Activated naive CD8-positive, alpha-beta T cell (primary cell): ENCODE measurements at regions not wholly inside any gene's neighbourhood (a gene's known extent, or its start where the extent isn't known, plus 50 kb on each side); places are given as distances from the start of the nearest gene placed in this dataset.
"Not testable (repeated sequence)": the region's sequence is repeated elsewhere in the genome, so short reads cannot be mapped to it uniquely, and the experiment has no call there.

Experiments used
- H3K27ac Mint-ChIP-seq: one replicate; pipeline ENCODE4 v1.8.0; 2021; ENCODE audit warnings: mixed read lengths
- H3K27me3 Mint-ChIP-seq: one replicate; pipeline ENCODE4 v1.8.0; 2021; ENCODE audit warnings: mixed read lengths
- H3K36me3 Mint-ChIP-seq: one replicate; pipeline ENCODE4 v1.8.0; 2021; ENCODE audit warnings: mixed read lengths
- H3K4me1 Mint-ChIP-seq: one replicate; pipeline ENCODE4 v1.8.0; 2021; ENCODE audit warnings: low read depth, mixed read lengths
- H3K4me3 Mint-ChIP-seq: one replicate; pipeline ENCODE4 v1.8.0; 2021; ENCODE audit warnings: mild to moderate bottlenecking, mixed read lengths
- H3K9me3 Mint-ChIP-seq: one replicate; pipeline ENCODE4 v1.8.0; 2021; ENCODE audit warnings: low read depth, mixed read lengths

DNA sequence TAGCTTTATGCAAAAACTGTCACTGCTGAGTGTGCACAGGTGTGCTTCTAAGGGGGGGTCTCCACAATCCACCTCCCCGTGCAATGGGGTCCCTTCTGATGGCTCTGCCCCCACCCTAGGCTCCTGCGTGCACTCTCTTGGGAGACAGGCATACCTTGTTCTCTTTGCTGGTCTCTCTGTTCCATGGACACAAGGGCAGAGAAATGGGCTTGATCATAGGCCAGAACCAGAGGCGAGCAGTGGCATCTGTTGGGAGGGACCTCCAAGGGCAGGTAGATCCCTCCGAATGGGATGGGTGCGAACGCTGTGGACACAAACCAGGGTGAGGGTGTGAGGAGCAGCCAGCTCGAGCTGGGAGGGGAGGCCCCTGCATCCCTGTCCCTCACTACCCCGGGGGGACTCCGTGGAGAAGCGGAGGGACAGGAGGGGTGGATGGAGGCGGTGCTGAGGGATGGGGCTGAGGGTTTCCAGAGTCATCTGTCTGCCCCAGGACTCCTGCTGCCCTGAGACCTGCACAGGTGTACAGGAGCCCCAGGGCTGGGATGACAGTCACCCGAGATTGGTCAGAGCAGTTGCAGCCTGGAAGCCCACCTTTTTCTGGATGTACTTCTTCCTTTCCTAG, 175.0 kb downstream of the KLF13 start:
- H3K27me3 Mint-ChIP-seq, result no peaks in the 10 kb centered on the region
- H3K4me3 Mint-ChIP-seq, result no peak overlapping the region

DNA sequence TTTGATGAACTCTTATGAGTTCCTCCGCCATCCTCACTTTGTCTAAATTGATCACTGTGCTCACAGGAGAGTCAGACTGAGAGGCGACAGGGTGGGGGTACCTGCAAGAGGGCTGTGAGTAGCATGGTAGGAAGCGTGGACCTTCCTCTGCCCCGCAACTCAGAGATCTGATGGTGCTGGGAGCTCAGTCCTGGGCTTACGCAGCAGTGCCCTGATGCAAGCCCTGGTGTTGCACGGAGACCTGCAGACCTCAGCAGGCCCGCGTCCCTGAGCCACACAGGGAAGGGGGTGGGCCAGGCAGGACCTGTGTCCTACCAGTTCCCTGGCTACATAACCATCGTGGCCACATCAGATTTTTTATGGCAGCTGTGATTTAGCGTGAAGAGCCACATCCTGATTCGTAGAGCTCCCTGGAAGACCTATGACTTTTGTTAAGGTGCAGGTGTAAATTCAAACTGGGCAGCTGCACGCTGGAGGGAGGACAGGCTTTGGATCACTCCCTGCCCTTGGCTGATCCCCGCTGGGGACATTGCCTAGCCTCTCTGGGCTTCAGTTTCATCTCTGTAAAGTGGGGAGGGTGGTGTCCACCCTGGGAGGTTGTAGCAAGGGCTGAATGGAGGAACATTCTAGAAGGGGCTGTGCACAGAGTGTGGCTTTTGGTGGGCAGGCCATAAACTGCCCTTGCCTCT, 176.1 kb downstream of the KLF13 start:
- no peaks in the 10 kb centered on the region for H3K36me3 Mint-ChIP-seq
- H3K4me1 Mint-ChIP-seq, result peaks cover 2% of the 10 kb centered on the region
- no peak overlapping the region for H3K4me3 Mint-ChIP-seq
- no peaks in the 10 kb centered on the region for H3K27me3 Mint-ChIP-seq
- no peaks in the 10 kb centered on the region for H3K9me3 Mint-ChIP-seq
- H3K27ac Mint-ChIP-seq, result no peak overlapping the region

More for the DNA sequence above, 175.0 kb downstream of the KLF13 start:
- H3K9me3 Mint-ChIP-seq, result no peaks in the 10 kb centered on the region
- no peak overlapping the region for H3K27ac Mint-ChIP-seq
- no peaks in the 10 kb centered on the region for H3K36me3 Mint-ChIP-seq
- no peaks in the 10 kb centered on the region for H3K4me1 Mint-ChIP-seq

DNA sequence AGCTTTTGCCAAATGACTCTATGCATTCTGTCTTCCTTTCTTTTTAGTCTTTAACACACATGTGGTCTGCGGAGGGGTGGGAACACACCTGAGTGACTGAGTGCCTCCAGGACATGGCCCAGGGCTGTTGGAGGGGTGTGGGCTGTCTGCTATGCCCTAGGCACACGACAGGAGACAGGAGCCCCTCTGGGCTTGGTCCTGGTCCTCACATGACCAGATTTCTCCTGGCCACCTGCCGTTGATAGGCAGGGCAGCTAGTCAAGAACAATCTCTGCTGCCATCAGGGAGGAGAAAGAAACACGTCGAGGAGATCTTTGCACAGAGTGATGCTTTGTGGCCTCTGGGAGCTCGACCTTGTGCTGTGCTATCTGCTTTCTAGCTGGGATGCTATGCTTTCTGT, 176.6 kb downstream of the KLF13 start:
- no peaks in the 10 kb centered on the region for H3K9me3 Mint-ChIP-seq
- H3K4me3 Mint-ChIP-seq, result no peak overlapping the region
- no peaks in the 10 kb centered on the region for H3K27me3 Mint-ChIP-seq
- H3K27ac Mint-ChIP-seq, result no peak overlapping the region
- H3K4me1 Mint-ChIP-seq, result peaks cover 4% of the 10 kb centered on the region
- H3K36me3 Mint-ChIP-seq, result no peaks in the 10 kb centered on the region

DNA sequence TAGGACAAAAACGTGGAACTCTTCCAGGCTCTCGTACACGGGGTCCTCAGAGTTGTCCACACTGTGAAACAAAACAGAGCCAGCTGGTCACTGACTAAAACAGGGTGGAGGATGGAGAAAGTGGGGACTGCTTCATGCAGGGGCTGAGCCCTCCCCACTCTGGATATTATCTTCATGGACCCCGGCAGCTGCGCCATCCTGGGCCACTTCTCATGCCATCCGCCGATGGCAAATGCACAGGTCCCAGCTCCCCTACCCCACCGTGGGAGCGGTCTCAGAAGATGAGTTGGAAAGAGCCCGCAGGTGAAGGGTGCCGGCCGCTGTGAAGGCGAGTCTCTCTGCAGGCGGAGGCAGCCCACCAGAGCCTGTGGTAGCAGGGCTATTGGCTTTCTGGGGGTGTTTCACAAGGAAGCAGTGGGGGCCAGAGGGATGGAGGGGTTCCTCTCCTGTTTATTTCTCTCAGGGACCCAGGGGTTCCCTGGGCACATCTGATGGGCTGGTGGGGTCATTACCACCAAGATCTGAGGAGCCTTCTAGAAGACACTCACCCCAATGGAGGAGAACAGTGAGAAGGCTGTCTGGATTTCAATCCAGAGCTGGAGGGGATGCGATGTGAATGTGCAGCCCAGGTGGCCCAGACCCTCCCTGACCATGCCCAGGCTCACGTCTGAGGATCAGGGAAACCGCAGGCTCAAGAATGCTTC, 177.3 kb downstream of the KLF13 start:
- H3K27me3 Mint-ChIP-seq, result no peaks in the 10 kb centered on the region
- no peaks in the 10 kb centered on the region for H3K36me3 Mint-ChIP-seq
- H3K4me1 Mint-ChIP-seq, result peaks cover 4% of the 10 kb centered on the region
- H3K27ac Mint-ChIP-seq, result no peak overlapping the region
- H3K9me3 Mint-ChIP-seq, result no peaks in the 10 kb centered on the region
- no peak overlapping the region for H3K4me3 Mint-ChIP-seq

DNA sequence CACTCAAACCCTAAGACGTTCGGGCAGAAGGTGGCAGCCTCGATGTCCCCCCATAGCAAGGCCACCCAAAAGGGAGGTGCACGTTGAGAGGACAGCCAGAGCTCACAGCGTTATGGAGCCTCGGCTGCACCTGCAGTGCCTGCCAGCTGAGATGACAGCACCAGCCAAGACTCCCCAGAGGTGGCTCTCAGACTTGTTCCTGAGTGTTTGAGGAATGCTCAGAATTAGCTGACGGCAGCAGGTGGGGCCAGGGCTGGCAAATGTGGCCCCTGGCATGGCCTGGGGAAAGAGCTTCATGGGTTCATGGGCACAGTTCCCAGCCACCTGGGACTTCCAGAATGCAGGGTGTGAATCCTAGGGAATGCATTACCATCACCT, 177.8 kb downstream of the KLF13 start:
- Mint-ChIP-seq H3K4me1 (peaks cover 4% of the 10 kb centered on the region), H3K27ac (no peak overlapping the region), H3K4me3 (no peak overlapping the region), H3K9me3 (no peaks in the 10 kb centered on the region), H3K36me3 (no peaks in the 10 kb centered on the region), H3K27me3 (no peaks in the 10 kb centered on the region)

DNA sequence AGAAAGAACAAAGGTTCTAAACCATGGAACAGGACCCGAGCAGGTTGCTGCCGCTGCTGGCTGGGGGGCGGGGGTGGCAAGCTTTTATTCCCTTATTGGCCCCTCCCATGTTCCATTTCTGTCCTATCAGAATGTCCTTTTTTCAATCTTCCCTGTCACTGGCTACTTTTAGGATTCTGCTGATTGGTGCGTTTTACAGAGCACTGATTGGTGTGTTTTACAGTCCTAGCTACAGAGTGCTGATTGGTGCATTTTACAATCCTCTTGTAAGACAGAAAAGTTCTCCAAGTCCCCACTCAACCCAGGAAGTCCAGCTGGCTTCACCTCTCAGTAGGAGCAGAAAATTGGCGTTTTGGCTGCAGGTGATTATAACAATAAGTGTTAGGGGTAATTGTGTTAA, 180.9 kb downstream of the KLF13 start:
- H3K4me1 Mint-ChIP-seq, result peaks cover 14% of the 10 kb centered on the region
- H3K9me3 Mint-ChIP-seq, H3K36me3 Mint-ChIP-seq, H3K27ac Mint-ChIP-seq, H3K4me3 Mint-ChIP-seq, H3K27me3 Mint-ChIP-seq: not testable (repeated sequence)

DNA sequence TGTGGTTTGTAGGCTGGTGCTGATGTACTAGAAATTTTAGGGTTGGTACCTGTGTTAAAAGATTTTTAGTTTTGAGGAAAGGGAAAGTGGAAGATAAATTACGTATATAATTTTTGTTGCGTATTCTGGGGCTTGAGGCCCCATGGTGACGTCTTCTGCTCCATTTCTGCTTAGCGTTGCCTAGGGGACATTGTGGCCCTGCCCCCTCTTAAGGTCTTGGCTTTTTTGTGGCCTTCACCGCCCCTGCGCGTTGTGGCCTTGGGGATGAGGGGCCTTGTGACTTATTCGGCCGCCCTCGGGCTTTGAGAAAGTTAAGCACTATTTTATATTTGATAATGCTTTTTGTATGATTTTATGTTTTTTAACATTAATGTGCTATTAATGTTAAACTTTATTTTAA, 182.0 kb downstream of the KLF13 start:
- Mint-ChIP-seq H3K36me3 (no peaks in the 10 kb centered on the region), H3K27me3 (peaks cover 2% of the 10 kb centered on the region), H3K27ac (no peak overlapping the region), H3K9me3 (no peaks in the 10 kb centered on the region), H3K4me1 (peaks cover 23% of the 10 kb centered on the region), H3K4me3 (no peak overlapping the region)

DNA sequence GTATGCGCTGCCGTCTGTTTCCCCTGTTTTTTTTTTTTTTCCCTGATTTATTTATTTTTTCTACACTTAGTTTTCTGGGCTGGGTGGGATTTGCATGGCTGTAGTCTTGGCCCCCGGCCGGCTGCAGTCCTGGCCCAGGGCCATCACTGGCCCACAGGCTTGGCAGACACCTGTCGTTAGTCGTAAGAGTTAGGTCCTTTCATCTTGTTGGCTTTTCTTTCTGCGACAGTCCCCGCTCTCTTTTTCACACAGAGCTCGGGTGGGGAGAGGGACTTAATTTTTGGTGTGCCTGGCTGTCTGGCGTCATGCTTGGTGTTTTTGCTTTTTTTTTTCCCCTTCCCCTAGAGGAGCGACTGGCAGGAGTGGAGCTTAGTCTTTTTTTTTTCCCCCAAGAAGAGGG, 183.4 kb downstream of the KLF13 start:
- H3K36me3 Mint-ChIP-seq, result no peaks in the 10 kb centered on the region
- no peak overlapping the region for H3K27ac Mint-ChIP-seq
- H3K4me3 Mint-ChIP-seq, result no peak overlapping the region
- peaks cover 23% of the 10 kb centered on the region for H3K4me1 Mint-ChIP-seq
- H3K27me3 Mint-ChIP-seq, result peaks cover 2% of the 10 kb centered on the region
- no peaks in the 10 kb centered on the region for H3K9me3 Mint-ChIP-seq

DNA sequence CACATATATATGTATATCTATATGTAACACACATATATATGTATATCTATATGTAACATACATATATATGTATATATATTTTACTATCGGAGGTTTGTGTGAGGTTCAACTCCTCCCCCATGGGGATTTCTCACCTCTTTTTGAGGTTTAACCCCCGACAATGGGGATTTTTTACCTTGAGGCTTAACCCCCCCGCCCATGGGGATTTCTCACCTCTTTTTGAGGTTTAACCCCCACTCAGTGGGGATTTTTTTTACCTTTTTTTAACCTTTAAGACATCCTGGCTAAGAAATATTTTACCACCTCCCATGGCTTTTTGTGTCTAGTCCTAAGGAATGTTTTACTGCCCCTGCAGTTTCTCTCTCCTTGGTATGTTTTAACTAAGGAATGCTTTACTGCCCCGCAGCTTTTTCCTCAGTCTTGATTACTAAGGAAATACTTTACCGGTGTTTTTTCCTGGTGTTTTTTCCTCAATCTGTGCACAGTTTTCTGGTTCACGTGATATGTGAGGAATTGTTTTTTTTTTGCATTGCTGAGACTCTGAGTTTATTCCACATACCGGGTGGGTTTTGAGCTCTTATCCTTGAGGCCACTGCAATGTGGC, 185.2 kb downstream of the KLF13 start:
- Mint-ChIP-seq H3K9me3 (no peaks in the 10 kb centered on the region), H3K4me1 (peaks cover 23% of the 10 kb centered on the region), H3K36me3 (no peaks in the 10 kb centered on the region), H3K27ac (no peak overlapping the region), H3K4me3 (peak overlapping the region; percentile 59), H3K27me3 (peaks cover 2% of the 10 kb centered on the region)

DNA sequence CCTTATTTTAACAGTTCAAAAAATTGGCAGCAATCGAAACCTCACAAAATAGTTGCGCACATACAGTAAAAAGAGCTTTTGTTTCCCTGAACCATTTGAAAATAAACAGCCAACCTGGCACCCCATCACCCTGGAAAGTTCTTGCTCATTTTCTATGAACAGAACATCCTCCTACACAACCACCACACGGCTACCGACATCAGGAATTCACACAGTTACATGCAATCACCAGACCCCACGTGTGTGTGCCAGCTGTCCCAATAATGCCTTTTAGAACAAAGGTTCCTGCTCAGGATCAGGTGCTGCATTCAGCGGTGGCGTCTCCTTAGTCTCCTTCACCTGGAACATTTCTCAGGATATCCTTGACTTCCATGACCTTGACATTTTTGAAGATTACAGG, 186.5 kb downstream of the KLF13 start:
- no peaks in the 10 kb centered on the region for H3K9me3 Mint-ChIP-seq
- H3K27me3 Mint-ChIP-seq, result peaks cover 6% of the 10 kb centered on the region
- peaks cover 19% of the 10 kb centered on the region for H3K4me1 Mint-ChIP-seq
- no peak overlapping the region for H3K27ac Mint-ChIP-seq
- no peaks in the 10 kb centered on the region for H3K36me3 Mint-ChIP-seq
- no peak overlapping the region for H3K4me3 Mint-ChIP-seq

DNA sequence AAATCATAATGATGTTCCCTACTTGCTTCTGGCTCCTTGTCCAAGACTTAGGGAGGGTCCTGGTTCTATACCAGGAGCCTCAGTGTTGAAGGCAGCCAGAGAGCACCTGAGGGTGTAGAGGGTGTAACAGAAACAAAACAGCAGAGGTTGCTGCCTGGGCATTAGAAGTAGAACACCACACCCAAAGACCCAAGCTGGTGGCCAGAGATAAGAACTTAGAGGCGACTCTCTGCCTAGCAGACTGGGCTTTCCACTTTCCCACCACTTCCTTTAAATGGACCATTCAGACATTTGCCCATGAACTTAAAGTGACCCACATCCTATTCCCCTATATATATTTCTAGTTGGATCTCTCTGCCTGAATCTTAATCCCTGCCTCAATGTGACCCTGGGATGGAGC, 189.8 kb downstream of the KLF13 start:
- H3K27me3 Mint-ChIP-seq, result peaks cover 8% of the 10 kb centered on the region
- H3K4me1 Mint-ChIP-seq, result peaks cover 18% of the 10 kb centered on the region
- H3K4me3 Mint-ChIP-seq, result no peak overlapping the region
- H3K36me3 Mint-ChIP-seq, result no peaks in the 10 kb centered on the region
- no peak overlapping the region for H3K27ac Mint-ChIP-seq
- no peaks in the 10 kb centered on the region for H3K9me3 Mint-ChIP-seq

DNA sequence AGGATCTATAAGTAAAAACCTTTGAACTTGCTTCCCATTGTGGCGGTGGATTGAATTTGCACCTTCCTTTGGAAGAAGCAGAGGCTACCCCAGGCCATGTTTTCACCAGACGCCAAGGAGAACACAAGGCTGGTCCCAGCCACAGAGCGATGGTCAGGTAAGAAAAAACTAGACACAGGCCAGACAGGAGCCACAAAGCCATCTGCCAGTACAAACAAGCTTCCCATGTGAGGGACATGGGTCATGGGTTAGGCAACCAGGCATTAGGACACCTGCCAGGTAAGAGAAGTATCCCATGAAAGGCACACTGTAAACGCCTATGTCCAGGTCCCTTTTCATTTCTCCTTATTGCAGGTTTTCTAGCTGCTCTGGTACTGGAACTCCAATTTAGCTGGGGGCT, 190.2 kb downstream of the KLF13 start:
- peaks cover 16% of the 10 kb centered on the region for H3K4me1 Mint-ChIP-seq
- no peak overlapping the region for H3K27ac Mint-ChIP-seq
- no peak overlapping the region for H3K4me3 Mint-ChIP-seq
- H3K9me3 Mint-ChIP-seq, result no peaks in the 10 kb centered on the region
- H3K27me3 Mint-ChIP-seq, result peaks cover 8% of the 10 kb centered on the region
- no peaks in the 10 kb centered on the region for H3K36me3 Mint-ChIP-seq

DNA sequence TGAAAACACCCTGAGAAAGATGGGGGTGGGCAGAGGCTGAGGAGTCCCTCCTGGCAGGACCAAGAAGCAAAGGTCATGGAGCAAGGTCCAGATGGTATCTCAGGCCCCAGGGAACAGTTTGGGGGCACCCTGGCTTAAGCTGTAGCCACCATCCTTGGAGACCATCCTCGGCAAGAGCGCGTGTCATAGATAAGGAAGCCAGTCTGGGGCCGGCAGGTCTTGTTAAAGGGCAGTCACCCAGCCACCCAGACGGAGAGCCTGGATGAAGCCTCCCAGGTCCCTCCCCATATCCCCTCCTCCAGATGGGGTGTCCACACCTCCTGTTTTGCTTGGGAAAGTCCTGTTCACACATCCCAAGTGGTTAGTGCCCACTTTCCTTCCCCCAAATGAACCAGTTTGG, 191.1 kb downstream of the KLF13 start:
- no peak overlapping the region for H3K27ac Mint-ChIP-seq
- peaks cover 8% of the 10 kb centered on the region for H3K4me1 Mint-ChIP-seq
- no peak overlapping the region for H3K4me3 Mint-ChIP-seq
- H3K36me3 Mint-ChIP-seq, result no peaks in the 10 kb centered on the region
- no peaks in the 10 kb centered on the region for H3K9me3 Mint-ChIP-seq
- peaks cover 7% of the 10 kb centered on the region for H3K27me3 Mint-ChIP-seq

DNA sequence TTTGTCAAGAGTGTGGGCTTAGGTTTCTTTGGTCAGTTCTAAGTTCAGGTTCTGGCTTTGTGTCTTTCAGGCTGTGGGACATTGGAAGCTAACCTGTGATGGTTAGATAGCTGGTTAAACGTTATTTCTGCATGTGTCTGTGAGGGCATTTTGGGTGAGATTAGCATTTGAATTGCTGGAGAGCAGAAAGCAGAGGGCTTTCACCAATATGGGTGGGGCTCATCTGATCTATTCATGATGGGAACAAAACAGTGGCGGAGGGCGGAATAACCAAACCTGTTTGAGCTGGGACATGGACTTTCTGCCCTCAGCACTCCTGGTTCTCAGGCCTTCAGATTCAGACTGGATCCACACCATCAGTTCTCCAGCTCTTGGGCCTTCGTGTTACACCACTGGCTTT, 195.4 kb downstream of the KLF13 start:
- Mint-ChIP-seq H3K4me3 (no peak overlapping the region), H3K9me3 (no peaks in the 10 kb centered on the region), H3K27ac (no peak overlapping the region), H3K36me3 (no peaks in the 10 kb centered on the region), H3K4me1 (no peaks in the 10 kb centered on the region), H3K27me3 (peaks cover 7% of the 10 kb centered on the region)

DNA sequence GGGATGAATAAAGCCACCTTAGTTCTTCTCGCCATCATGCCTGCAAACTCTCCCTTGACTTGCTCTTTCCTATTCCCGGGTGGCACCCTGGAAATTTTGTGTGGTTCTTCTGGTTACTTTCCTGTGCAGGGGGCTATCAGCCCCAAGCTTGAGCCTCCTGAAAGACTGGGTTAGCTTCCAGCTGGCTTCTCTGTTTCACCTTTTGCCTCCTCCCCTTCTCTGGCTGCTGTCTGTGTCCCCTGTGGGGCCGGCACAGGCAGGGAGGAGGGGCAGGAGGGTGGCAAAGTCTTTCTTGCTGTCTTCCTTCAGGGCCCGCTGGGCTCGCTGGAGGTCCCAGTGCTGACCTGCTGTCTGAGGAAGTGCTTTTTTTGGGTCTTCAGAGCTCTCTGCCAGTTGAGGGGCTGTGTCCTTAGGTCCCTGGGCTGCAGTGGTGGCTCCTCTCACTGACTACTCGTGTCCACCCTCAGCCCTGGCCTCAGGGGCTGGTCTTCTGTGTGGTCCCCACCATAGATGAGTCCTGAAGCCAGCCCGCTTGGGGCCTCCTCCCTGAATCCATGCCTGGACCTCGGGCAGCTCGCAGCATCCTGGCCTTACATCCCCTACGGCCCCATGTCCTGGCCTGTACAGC, 196.5 kb downstream of the KLF13 start:
- H3K27me3 Mint-ChIP-seq, result peaks cover 2% of the 10 kb centered on the region
- no peaks in the 10 kb centered on the region for H3K4me1 Mint-ChIP-seq
- H3K27ac Mint-ChIP-seq, result no peak overlapping the region

More for the DNA sequence above, 196.5 kb downstream of the KLF13 start:
- Mint-ChIP-seq H3K9me3 (no peaks in the 10 kb centered on the region), H3K36me3 (no peaks in the 10 kb centered on the region), H3K4me3 (no peak overlapping the region)
